Breast epithelium (tissue), 4 donors: ENCODE measurements at regions not wholly inside any gene's neighbourhood (a gene's known extent, or its start where the extent isn't known, plus 50 kb on each side); places are given as distances from the start of the nearest gene placed in this dataset.

ENCODE experiments used
- DNase-seq, 2 donors: peaks; one replicate each; pipeline ENCODE4 v3.0.0-alpha.2; 2019; ENCODE audit warnings: low spot score in 2 of 2
- H3K27ac ChIP-seq, 2 donors: fragments of 200-600 bp; sonication (generic) in 1 of 2; one replicate each; pipeline ENCODE4 v1.5.1; 2016 to 2019; ENCODE audit warnings: mild to moderate bottlenecking in 1 of 2
- H3K27me3 ChIP-seq, 2 donors: fragments of 200-600 bp; sonication (generic) in 1 of 2; one replicate each; pipeline versions ENCODE4 v1.5.1 to v1.6.0; 2017 to 2019; ENCODE audit warnings: control low read depth in 1 of 2, mild to moderate bottlenecking in 1 of 2
- H3K36me3 ChIP-seq: fragments of 200-600 bp; one replicate; pipeline ENCODE4 v1.5.1; 2019
- H3K4me1 ChIP-seq, 2 donors: fragments of 200-600 bp; sonication (generic); one replicate each; pipeline ENCODE4 v1.5.1; 2016 to 2019; ENCODE audit warnings: control low read depth in 1 of 2
- H3K4me3 ChIP-seq, 3 donors: fragments of 200-600 bp; sonication (generic); 1 replicate in 2 of 3; 2 replicates in 1 of 3; pipeline ENCODE4 v1.5.1; 2016 to 2019; ENCODE audit warnings: mild to moderate bottlenecking in 3 of 3, moderate library complexity in 2 of 3
- H3K9me3 ChIP-seq, 2 donors: fragments of 200-600 bp; sonication (generic) in 1 of 2; one replicate each; pipeline ENCODE4 v1.5.1; 2016 to 2019; ENCODE audit warnings: control low read depth in 1 of 2
- POLR2A ChIP-seq: fragments of 450-650 bp; IDR thresholded peaks from one replicate; pipeline ENCODE4 v1.6.1; 2016; ENCODE audit warnings: antibody characterized with exemption, mild to moderate bottlenecking, moderate library complexity
- POLR2AphosphoS5 ChIP-seq, 3 donors: sonication (generic); formaldehyde crosslinking; IDR thresholded peaks; one replicate each; pipeline ENCODE4 v1.6.1; 2017; ENCODE audit warnings: antibody characterized with exemption in 3 of 3
- intact Hi-C: fragments of 100-400 bp; cut with DNase I; formaldehyde crosslinking; loops from one replicate; pipeline ENCODE4 v1.15.1; 2023; ENCODE audit warnings: low total_unique reads
- TF ChIP-seq, protein P1 (sequence below), 3 donors: fragments of 450-650 bp; IDR thresholded peaks; one replicate each; pipeline ENCODE4 v1.5.1; 2016 to 2017; ENCODE audit warnings: antibody characterized with exemption in 3 of 3, mild to moderate bottlenecking in 3 of 3, moderate library complexity in 3 of 3

DNA sequence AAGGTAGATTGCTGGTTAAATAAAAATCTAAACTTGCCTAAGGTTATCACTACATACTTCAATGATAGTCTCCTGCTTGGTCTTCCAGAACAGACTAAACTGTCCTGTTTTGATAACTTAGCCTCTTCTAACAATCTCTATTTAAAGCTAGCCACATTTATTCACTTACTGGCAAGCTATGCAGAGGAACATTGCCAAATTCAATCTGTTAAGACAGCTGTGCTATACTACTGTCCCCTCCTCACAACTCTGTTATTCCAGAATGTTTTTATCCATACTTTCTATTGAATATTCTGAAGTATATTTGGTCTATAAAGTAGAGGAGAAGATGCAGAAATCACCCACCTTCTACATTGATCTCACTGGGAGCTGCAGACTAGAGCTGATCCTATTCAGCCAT, 594.0 kb upstream of the CCDC54 start:
- intact Hi-C loops: no loop called here
- DNase-seq: no peak
- TF ChIP-seq POLR2A: no peak
- TF ChIP-seq, protein P1, sequence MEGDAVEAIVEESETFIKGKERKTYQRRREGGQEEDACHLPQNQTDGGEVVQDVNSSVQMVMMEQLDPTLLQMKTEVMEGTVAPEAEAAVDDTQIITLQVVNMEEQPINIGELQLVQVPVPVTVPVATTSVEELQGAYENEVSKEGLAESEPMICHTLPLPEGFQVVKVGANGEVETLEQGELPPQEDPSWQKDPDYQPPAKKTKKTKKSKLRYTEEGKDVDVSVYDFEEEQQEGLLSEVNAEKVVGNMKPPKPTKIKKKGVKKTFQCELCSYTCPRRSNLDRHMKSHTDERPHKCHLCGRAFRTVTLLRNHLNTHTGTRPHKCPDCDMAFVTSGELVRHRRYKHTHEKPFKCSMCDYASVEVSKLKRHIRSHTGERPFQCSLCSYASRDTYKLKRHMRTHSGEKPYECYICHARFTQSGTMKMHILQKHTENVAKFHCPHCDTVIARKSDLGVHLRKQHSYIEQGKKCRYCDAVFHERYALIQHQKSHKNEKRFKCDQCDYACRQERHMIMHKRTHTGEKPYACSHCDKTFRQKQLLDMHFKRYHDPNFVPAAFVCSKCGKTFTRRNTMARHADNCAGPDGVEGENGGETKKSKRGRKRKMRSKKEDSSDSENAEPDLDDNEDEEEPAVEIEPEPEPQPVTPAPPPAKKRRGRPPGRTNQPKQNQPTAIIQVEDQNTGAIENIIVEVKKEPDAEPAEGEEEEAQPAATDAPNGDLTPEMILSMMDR (IDR thresholded peaks at IDR 0.05): no peak
- TF ChIP-seq POLR2AphosphoS5 (IDR thresholded peaks at IDR 0.05): no peak

GRCh38 chr3:106789276-106789675, 588.0 kb upstream of the CCDC54 start:
- DNase-seq: no peak
- H3K36me3 ChIP-seq: no peaks in the 10 kb centered on the region
- no peak overlapping the region for H3K27ac ChIP-seq
- intact Hi-C loops: no loop called here
- H3K4me3 ChIP-seq: no peak overlapping the region
- no peaks in the 10 kb centered on the region for H3K27me3 ChIP-seq
- H3K9me3 ChIP-seq: no peaks in the 10 kb centered on the region
- H3K4me1 ChIP-seq: no peaks in the 10 kb centered on the region
- no peak for TF ChIP-seq POLR2A
- TF ChIP-seq POLR2AphosphoS5 (IDR thresholded peaks at IDR 0.05): no peak
- TF ChIP-seq, protein P1 (IDR thresholded peaks at IDR 0.05): no peak

More for the DNA sequence above, 594.0 kb upstream of the CCDC54 start:
- Histone ChIP-seq H3K27ac (no peak overlapping the region), H3K4me3 (no peak overlapping the region), H3K4me1 (no peaks in the 10 kb centered on the region), H3K27me3 (no peaks in the 10 kb centered on the region), H3K36me3 (no peaks in the 10 kb centered on the region), H3K9me3 (no peaks in the 10 kb centered on the region)

DNA sequence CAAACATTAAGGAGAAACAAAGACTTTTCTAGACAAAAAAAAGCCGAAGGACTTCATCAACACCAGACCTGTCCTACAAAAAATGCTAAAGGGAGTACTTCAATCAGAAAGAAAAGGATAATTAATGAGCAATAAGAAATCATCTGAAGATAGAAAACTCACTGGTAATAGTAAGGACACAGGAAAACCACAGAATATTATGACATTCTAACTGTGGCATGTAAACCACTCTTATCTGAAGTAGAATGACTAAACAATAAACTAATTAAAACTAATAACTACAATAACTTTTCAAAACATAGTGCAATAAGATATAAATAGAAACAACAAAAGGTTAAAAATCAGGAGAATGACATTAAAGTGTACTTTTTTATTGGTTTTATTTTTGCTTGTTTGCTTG, 584.5 kb upstream of the CCDC54 start:
- Histone ChIP-seq H3K36me3 (no peaks in the 10 kb centered on the region), H3K27ac (no peak overlapping the region), H3K9me3 (no peaks in the 10 kb centered on the region), H3K27me3 (no peaks in the 10 kb centered on the region), H3K4me3 (no peak overlapping the region), H3K4me1 (no peaks in the 10 kb centered on the region)
- intact Hi-C loops: no loop called here
- TF ChIP-seq, protein P1 (IDR thresholded peaks at IDR 0.05): no peak
- TF ChIP-seq POLR2AphosphoS5 (IDR thresholded peaks at IDR 0.05): no peak
- DNase-seq: no peak

DNA sequence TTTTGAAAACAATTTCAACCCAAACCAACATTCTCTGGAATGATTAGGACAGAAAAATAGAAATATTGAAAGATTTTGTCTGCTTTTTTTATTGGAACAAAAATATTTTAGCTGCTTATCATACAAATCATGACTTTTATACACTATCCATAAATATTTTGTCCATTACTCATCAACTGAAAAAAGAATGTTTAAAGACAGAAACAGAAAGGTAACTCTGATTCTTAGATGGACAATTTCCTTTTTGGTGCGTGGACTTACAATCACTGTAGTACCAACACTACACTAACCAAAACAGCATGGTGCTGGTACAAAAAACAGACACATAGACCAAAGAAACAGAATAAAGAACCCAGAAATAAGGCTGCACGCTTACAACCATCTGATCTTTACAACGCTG, 582.8 kb upstream of the CCDC54 start:
- no peak for DNase-seq
- intact Hi-C loops: no loop called here
- Histone ChIP-seq H3K36me3 (no peaks in the 10 kb centered on the region), H3K27me3 (no peaks in the 10 kb centered on the region), H3K27ac (no peak overlapping the region), H3K4me1 (no peaks in the 10 kb centered on the region), H3K9me3 (no peaks in the 10 kb centered on the region), H3K4me3 (no peak overlapping the region)
- TF ChIP-seq POLR2A (no peak), POLR2AphosphoS5 (IDR thresholded peaks at IDR 0.05) (no peak)
- TF ChIP-seq, protein P1 (IDR thresholded peaks at IDR 0.05): no peak

DNA sequence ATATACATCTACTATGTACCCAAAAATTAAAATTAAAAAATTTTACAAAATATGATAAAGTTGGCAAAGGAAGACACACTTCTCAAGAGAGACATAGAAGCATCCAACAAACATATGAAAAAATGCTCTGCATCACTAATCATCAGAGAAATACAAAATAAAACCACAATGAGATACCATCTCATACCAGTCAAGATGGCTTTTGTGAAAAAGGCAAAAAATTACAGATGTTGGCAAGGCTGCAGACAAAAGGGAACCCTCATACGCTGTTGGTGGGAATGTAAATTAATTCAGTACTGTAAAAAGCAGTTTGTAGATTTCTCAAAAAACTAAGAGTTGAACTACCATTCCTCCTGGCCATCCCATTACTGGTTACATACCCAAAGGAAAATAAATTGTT, 581.7 kb upstream of the CCDC54 start:
- H3K36me3 ChIP-seq: no peaks in the 10 kb centered on the region
- TF ChIP-seq POLR2A: no peak
- no peak for TF ChIP-seq POLR2AphosphoS5 (IDR thresholded peaks at IDR 0.05)
- TF ChIP-seq, protein P1 (IDR thresholded peaks at IDR 0.05): no peak
- H3K9me3 ChIP-seq: no peaks in the 10 kb centered on the region
- no peak overlapping the region for H3K4me3 ChIP-seq
- intact Hi-C loops: no loop called here
- H3K27me3 ChIP-seq: no peaks in the 10 kb centered on the region
- no peak overlapping the region for H3K27ac ChIP-seq
- DNase-seq: no peak
- H3K4me1 ChIP-seq: no peaks in the 10 kb centered on the region
